Natural killer cell (primary cell): ENCODE measurements at regions not wholly inside any gene's neighbourhood (a gene's known extent, or its start where the extent isn't known, plus 50 kb on each side); places are given as distances from the start of the nearest gene placed in this dataset.

ENCODE experiments used
- ATAC-seq, 3 donors: fragments of 150-1000 bp in 2 of 3; fragments of 200-7000 bp in 1 of 3; cut with Tn5 transposase; 1 replicate in 1 of 3; 2 replicates in 2 of 3; pipeline ENCODE4 v1.10.0; 2021; ENCODE audit warnings: mild to moderate bottlenecking in 2 of 3, moderate library complexity in 2 of 3
- DNase-seq, 2 donors: peaks; one replicate each; pipeline versions ENCODE4 v3.0.0 to v3.0.0-alpha.2; 2013 to 2021; ENCODE audit warnings: mixed read lengths in 1 of 2
- H3K27ac ChIP-seq: one replicate; pipeline ENCODE4 v1.5.1; 2013; ENCODE audit warnings: mild to moderate bottlenecking, low read length
- H3K27me3 ChIP-seq: one replicate; pipeline ENCODE4 v1.6.1; 2013; ENCODE audit warnings: low read length; ENCODE audit not compliant: control insufficient read depth, insufficient read depth
- H3K36me3 ChIP-seq: one replicate; pipeline ENCODE4 v1.6.1; 2013; ENCODE audit warnings: low read length; ENCODE audit not compliant: control insufficient read depth, insufficient read depth
- H3K4me1 ChIP-seq: one replicate; pipeline ENCODE4 v1.6.1; 2013; ENCODE audit warnings: low read length; ENCODE audit not compliant: control insufficient read depth, insufficient read depth
- H3K4me3 ChIP-seq: one replicate; pipeline ENCODE4 v1.5.1; 2013; ENCODE audit warnings: low read length
- H3K9me3 ChIP-seq: one replicate; pipeline ENCODE4 v1.6.1; 2013; ENCODE audit warnings: low read length; ENCODE audit not compliant: control insufficient read depth, insufficient read depth
- H3K27ac Mint-ChIP-seq, 2 donors: one replicate each; pipeline ENCODE4 v1.8.0; 2022; ENCODE audit warnings: mild to moderate bottlenecking in 2 of 2, mixed read lengths in 2 of 2, moderate library complexity in 1 of 2
- H3K27me3 Mint-ChIP-seq, 2 donors: one replicate each; pipeline ENCODE4 v1.8.0; 2022; ENCODE audit warnings: low read depth in 2 of 2, mixed read lengths in 2 of 2
- H3K36me3 Mint-ChIP-seq: one replicate; pipeline ENCODE4 v1.8.0; 2022; ENCODE audit warnings: mixed read lengths
- H3K4me1 Mint-ChIP-seq, 2 donors: one replicate each; pipeline ENCODE4 v1.8.0; 2022; ENCODE audit warnings: mixed read lengths in 2 of 2
- H3K4me3 Mint-ChIP-seq: one replicate; pipeline ENCODE4 v1.8.0; 2022; ENCODE audit warnings: mild to moderate bottlenecking, moderate library complexity, mixed read lengths
- H3K9me3 Mint-ChIP-seq, 2 donors: one replicate each; pipeline ENCODE4 v1.8.0; 2022; ENCODE audit warnings: mixed read lengths in 2 of 2
- WGBS: methylation state at CpG from one replicate; pipeline ENCODE4 v1.1.7; 2013; ENCODE audit warnings: missing lambda C conversion rate; ENCODE audit not compliant: insufficient coverage; 5-methylcytosine and 5-hydroxymethylcytosine counted together
- intact Hi-C: fragments of 100-400 bp; cut with micrococcal nuclease; formaldehyde crosslinking; loops from one replicate; pipeline ENCODE4 v1.14.2; 2022
- TF ChIP-seq, protein P1 (sequence below): fragments of 200-600 bp; IDR thresholded peaks from one replicate; pipeline ENCODE4 v1.8.0; 2022; ENCODE audit warnings: antibody characterized with exemption

GRCh38 chr15:45913451-45913850, 278.6 kb downstream of the SQOR start:
- H3K27ac Mint-ChIP-seq: no peak overlapping the region
- H3K27ac ChIP-seq: no peak overlapping the region
- H3K36me3 Mint-ChIP-seq: no peaks in the 10 kb centered on the region
- H3K4me3 ChIP-seq: no peak overlapping the region
- ATAC-seq: no peak
- H3K4me3 Mint-ChIP-seq: no peak overlapping the region
- H3K36me3 ChIP-seq: no peaks in the 10 kb centered on the region
- no peak for DNase-seq
- H3K9me3 Mint-ChIP-seq: peaks cover 5 to 13% of the 10 kb centered on the region in 2 donors
- WGBS: 62% methylated on average over 1 of the region's 2 CpGs
- intact Hi-C loops: no loop called here
- H3K9me3 ChIP-seq: no peaks in the 10 kb centered on the region
- no peaks in the 10 kb centered on the region for H3K27me3 ChIP-seq
- no peaks in the 10 kb centered on the region for H3K4me1 Mint-ChIP-seq
- H3K27me3 Mint-ChIP-seq: no peaks in the 10 kb centered on the region
- H3K4me1 ChIP-seq: no peaks in the 10 kb centered on the region
- TF ChIP-seq, protein P1, sequence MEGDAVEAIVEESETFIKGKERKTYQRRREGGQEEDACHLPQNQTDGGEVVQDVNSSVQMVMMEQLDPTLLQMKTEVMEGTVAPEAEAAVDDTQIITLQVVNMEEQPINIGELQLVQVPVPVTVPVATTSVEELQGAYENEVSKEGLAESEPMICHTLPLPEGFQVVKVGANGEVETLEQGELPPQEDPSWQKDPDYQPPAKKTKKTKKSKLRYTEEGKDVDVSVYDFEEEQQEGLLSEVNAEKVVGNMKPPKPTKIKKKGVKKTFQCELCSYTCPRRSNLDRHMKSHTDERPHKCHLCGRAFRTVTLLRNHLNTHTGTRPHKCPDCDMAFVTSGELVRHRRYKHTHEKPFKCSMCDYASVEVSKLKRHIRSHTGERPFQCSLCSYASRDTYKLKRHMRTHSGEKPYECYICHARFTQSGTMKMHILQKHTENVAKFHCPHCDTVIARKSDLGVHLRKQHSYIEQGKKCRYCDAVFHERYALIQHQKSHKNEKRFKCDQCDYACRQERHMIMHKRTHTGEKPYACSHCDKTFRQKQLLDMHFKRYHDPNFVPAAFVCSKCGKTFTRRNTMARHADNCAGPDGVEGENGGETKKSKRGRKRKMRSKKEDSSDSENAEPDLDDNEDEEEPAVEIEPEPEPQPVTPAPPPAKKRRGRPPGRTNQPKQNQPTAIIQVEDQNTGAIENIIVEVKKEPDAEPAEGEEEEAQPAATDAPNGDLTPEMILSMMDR: no peak

DNA sequence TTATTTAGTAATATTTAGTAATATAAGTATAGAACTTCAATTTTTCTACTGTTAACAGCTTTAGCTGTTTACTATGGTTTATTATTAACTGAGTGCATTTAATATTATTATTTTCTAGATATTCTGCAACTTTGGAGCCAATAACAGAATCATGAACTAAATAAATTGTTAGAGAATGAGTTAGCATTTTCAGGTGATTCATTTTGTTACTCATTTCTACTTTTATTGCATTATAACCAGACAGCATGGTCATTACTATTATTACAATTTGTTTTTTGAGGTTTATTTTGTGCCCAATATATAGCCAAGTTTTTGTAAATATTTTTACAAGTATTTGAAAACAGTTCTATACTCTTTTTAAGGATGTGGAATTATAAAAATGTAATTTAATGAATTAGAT, 279.6 kb downstream of the SQOR start:
- Histone ChIP-seq H3K27ac (no peak overlapping the region), H3K36me3 (no peaks in the 10 kb centered on the region), H3K27me3 (no peaks in the 10 kb centered on the region), H3K4me1 (no peaks in the 10 kb centered on the region), H3K4me3 (no peak overlapping the region), H3K9me3 (no peaks in the 10 kb centered on the region)
- H3K36me3 Mint-ChIP-seq: no peaks in the 10 kb centered on the region
- TF ChIP-seq, protein P1: no peak
- intact Hi-C loops: no loop called here
- no peak overlapping the region for H3K27ac Mint-ChIP-seq
- H3K27me3 Mint-ChIP-seq: no peaks in the 10 kb centered on the region
- no peaks in the 10 kb centered on the region for H3K4me1 Mint-ChIP-seq
- H3K4me3 Mint-ChIP-seq: no peak overlapping the region
- ATAC-seq: no peak
- H3K9me3 Mint-ChIP-seq: peaks cover 4 to 13% of the 10 kb centered on the region in 2 donors
- no peak for DNase-seq

GRCh38 chr15:45918839-45919238, 284.0 kb downstream of the SQOR start:
- no peak for ATAC-seq
- no peaks in the 10 kb centered on the region for H3K4me1 Mint-ChIP-seq
- H3K9me3 Mint-ChIP-seq: peaks cover 6 to 18% of the 10 kb centered on the region in 2 donors
- Histone ChIP-seq H3K4me3 (no peak overlapping the region), H3K36me3 (no peaks in the 10 kb centered on the region), H3K9me3 (no peaks in the 10 kb centered on the region), H3K4me1 (no peaks in the 10 kb centered on the region), H3K27ac (no peak overlapping the region), H3K27me3 (no peaks in the 10 kb centered on the region)
- H3K4me3 Mint-ChIP-seq: no peak overlapping the region
- H3K36me3 Mint-ChIP-seq: no peaks in the 10 kb centered on the region
- DNase-seq: no peak
- TF ChIP-seq, protein P1: no peak
- H3K27ac Mint-ChIP-seq: no peak overlapping the region
- intact Hi-C loops: no loop called here
- H3K27me3 Mint-ChIP-seq: no peaks in the 10 kb centered on the region
- 25% methylated on average over 2 of the region's 2 CpGs for WGBS

DNA sequence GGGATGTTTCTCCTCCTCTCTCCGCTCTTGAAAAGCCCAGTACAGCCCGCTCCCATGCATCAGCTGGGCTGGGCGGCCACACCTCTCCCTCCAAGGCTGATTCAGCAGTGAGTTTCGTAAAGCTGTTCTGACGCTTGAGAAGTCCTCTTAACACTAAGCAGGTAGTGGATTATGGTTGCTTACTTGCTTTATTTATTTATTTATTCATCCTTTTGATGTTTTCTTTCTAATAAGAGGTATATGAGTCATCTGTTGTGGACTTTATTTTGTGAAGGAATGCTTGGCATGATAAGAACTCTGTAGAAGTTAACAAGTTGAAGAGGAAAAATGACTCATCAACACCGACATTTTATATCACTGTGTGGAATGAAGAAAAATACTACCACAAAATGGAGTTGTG, 285.0 kb downstream of the SQOR start:
- H3K27ac ChIP-seq: no peak overlapping the region
- ATAC-seq: no peak

More for the DNA sequence above, 285.0 kb downstream of the SQOR start:
- H3K27me3 ChIP-seq: no peaks in the 10 kb centered on the region
- DNase-seq: no peak
- Mint-ChIP-seq H3K27me3 (no peaks in the 10 kb centered on the region), H3K27ac (no peak overlapping the region), H3K36me3 (no peaks in the 10 kb centered on the region), H3K4me1 (no peaks in the 10 kb centered on the region), H3K9me3 (peaks cover 6 to 18% of the 10 kb centered on the region in 2 donors), H3K4me3 (no peak overlapping the region)
- WGBS: 95% methylated on average over 4 of the region's 6 CpGs
- H3K4me1 ChIP-seq: no peaks in the 10 kb centered on the region
- TF ChIP-seq, protein P1: no peak
- no peaks in the 10 kb centered on the region for H3K36me3 ChIP-seq
- no peaks in the 10 kb centered on the region for H3K9me3 ChIP-seq
- no peak overlapping the region for H3K4me3 ChIP-seq
- intact Hi-C loops: no loop called here
